Gastrocnemius medialis (tissue), 4 donors: ENCODE measurements at regions not wholly inside any gene's neighbourhood (a gene's known extent, or its start where the extent isn't known, plus 50 kb on each side); places are given as distances from the start of the nearest gene placed in this dataset.

Source experiments
- POLR2A ChIP-seq, 2 donors: fragments of 450-650 bp; IDR thresholded peaks; one replicate each; pipeline ENCODE4 v1.6.1; 2017; ENCODE audit warnings: antibody characterized with exemption in 2 of 2, mild to moderate bottlenecking in 2 of 2, moderate library complexity in 2 of 2
- TF ChIP-seq, protein P1 (sequence below), 5 experiments: fragments of 450-650 bp in 3 of 5; fragments of 200-600 bp in 2 of 5; sonication (generic) in 2 of 5; IDR thresholded peaks in 4 of 5; conservative IDR thresholded peaks in 1 of 5; 1 replicate in 4 of 5; 2 replicates in 1 of 5; pipeline ENCODE4 v1.5.1; 2016 to 2019; ENCODE audit warnings: antibody characterized with exemption in 5 of 5, mild to moderate bottlenecking in 3 of 5, moderate library complexity in 3 of 5

GRCh38 chr5:4945296-4945695 lies 194.8 kb upstream of the ADAMTS16 start:
- TF ChIP-seq, protein P1, sequence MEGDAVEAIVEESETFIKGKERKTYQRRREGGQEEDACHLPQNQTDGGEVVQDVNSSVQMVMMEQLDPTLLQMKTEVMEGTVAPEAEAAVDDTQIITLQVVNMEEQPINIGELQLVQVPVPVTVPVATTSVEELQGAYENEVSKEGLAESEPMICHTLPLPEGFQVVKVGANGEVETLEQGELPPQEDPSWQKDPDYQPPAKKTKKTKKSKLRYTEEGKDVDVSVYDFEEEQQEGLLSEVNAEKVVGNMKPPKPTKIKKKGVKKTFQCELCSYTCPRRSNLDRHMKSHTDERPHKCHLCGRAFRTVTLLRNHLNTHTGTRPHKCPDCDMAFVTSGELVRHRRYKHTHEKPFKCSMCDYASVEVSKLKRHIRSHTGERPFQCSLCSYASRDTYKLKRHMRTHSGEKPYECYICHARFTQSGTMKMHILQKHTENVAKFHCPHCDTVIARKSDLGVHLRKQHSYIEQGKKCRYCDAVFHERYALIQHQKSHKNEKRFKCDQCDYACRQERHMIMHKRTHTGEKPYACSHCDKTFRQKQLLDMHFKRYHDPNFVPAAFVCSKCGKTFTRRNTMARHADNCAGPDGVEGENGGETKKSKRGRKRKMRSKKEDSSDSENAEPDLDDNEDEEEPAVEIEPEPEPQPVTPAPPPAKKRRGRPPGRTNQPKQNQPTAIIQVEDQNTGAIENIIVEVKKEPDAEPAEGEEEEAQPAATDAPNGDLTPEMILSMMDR (IDR thresholded peaks at IDR 0.05 in 4 of 5, conservative IDR thresholded peaks at IDR 0.05 in 1 of 5), result no peak
- TF ChIP-seq POLR2A (IDR thresholded peaks at IDR 0.05), result no peak
